PFSK-1 (cell line): ENCODE measurements at regions not wholly inside any gene's neighbourhood (a gene's known extent, or its start where the extent isn't known, plus 50 kb on each side); places are given as distances from the start of the nearest gene placed in this dataset.

ENCODE experiments used
- FOXP2 ChIP-seq: optimal IDR thresholded peaks from 2 replicates; pipeline ENCODE3; 2011; ENCODE audit warnings: borderline replicate concordance, control low read depth, inconsistent platforms; ENCODE audit not compliant: insufficient read depth; ENCODE audit errors: extremely low read length, extremely low read depth
- POLR2AphosphoS5 ChIP-seq: IDR thresholded peaks from 2 replicates; pipeline ENCODE4 v1.6.1; 2012; ENCODE audit warnings: low read depth, mild to moderate bottlenecking, control low read depth, low read length, moderate library complexity
- SIN3A ChIP-seq: IDR thresholded peaks from 2 replicates; pipeline ENCODE4 v1.6.1; 2012; ENCODE audit warnings: mild to moderate bottlenecking, low read length, moderate library complexity, borderline replicate concordance; ENCODE audit not compliant: insufficient read depth
- TAF1 ChIP-seq: IDR thresholded peaks from 2 replicates; pipeline ENCODE4 v1.6.1; 2012; ENCODE audit warnings: low read length, control low read depth, borderline replicate concordance; ENCODE audit not compliant: insufficient read depth
- TF ChIP-seq, protein P1 (sequence below), 2 experiments: IDR thresholded peaks; 2 replicates each; pipeline versions ENCODE4 v1.6.1 to v1.8.0; 2011 to 2012; ENCODE audit warnings: low read depth in 2 of 2, low read length in 2 of 2, control low read depth in 1 of 2, inconsistent platforms in 1 of 2, mild to moderate bottlenecking in 1 of 2, moderate library complexity in 1 of 2; ENCODE audit not compliant: insufficient read depth in 1 of 2

DNA sequence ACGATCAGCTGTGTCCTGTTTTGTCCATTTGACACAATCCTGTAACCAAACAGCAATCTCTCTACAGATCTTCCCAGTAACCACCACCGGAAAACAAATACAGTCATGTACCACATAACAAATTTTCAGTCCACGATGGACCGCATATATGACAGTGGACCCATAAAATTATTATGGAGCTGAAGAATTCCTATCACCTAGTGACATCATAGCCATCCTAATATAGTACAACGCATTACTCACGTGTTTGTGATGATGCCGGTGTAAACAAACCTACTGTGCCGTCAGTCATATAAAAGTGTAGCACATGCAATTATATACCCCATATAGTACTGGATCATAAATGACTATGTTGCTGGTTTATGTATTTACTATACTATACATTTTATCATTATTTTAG is 133.7 kb upstream of the EDNRA start:
- TF ChIP-seq TAF1 (no peak), FOXP2 (no peak), SIN3A (no peak), POLR2AphosphoS5 (no peak)
- TF ChIP-seq, protein P1, sequence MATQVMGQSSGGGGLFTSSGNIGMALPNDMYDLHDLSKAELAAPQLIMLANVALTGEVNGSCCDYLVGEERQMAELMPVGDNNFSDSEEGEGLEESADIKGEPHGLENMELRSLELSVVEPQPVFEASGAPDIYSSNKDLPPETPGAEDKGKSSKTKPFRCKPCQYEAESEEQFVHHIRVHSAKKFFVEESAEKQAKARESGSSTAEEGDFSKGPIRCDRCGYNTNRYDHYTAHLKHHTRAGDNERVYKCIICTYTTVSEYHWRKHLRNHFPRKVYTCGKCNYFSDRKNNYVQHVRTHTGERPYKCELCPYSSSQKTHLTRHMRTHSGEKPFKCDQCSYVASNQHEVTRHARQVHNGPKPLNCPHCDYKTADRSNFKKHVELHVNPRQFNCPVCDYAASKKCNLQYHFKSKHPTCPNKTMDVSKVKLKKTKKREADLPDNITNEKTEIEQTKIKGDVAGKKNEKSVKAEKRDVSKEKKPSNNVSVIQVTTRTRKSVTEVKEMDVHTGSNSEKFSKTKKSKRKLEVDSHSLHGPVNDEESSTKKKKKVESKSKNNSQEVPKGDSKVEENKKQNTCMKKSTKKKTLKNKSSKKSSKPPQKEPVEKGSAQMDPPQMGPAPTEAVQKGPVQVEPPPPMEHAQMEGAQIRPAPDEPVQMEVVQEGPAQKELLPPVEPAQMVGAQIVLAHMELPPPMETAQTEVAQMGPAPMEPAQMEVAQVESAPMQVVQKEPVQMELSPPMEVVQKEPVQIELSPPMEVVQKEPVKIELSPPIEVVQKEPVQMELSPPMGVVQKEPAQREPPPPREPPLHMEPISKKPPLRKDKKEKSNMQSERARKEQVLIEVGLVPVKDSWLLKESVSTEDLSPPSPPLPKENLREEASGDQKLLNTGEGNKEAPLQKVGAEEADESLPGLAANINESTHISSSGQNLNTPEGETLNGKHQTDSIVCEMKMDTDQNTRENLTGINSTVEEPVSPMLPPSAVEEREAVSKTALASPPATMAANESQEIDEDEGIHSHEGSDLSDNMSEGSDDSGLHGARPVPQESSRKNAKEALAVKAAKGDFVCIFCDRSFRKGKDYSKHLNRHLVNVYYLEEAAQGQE (IDR thresholded peaks at IDR 0.05; ENCODE audit: insufficient read depth in 1 of 2, low read depth in 2 of 2, low read length in 2 of 2), result no peak

DNA sequence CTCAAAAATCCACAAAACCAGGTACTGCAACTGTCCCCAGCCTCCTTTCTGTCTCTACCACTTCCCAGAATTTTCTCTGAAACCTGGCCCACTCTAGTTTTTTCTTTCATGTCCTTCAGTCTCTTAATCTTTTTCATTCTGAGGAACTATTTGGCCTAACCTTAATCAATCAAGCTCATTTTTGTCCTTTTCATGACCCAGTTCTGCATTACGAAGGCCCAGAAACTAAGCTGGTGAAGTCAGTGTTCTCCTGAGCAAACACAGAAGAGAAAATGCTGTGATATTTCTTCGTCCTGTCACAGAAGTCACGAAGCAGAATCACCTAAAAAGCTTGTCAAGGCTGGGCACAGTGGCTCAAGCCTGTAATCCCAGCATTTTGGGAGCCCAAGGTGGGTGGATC is 131.7 kb upstream of the EDNRA start:
- TF ChIP-seq TAF1 (no peak), FOXP2 (no peak), SIN3A (no peak), POLR2AphosphoS5 (no peak)
- TF ChIP-seq, protein P1 (IDR thresholded peaks at IDR 0.05; ENCODE audit: insufficient read depth in 1 of 2, low read depth in 2 of 2, low read length in 2 of 2), result no peak

DNA sequence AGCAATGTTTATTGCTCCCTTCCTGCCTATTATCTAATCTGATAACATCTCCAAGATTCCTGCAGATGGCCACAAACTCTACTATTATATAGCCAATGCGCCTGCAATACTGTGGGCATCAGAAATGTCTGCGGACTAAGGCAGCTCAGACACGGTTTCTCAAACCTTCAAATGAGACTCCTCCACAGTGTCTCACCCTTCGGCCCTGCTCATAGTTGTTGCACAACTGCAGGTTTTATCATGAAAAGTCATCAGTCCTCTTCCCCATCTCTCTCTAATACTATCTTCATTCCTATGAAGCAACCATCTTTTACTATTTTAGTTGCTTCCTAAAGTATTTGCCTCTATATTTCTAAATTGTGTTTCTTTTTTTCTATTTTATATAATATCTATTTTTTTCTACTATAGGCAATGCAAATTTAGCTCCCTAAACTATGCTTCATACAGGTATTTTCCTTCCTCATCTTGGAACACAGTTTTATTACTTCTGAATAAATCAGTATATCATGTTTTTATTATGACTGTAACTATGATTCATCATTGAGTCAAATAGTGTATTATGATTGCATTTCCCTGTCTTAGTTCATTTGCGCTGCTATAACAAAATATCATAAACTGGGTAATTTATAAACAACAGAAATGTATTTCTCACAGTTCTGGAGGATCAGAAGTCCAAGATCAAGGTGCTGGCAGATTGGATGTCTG is 129.7 kb upstream of the EDNRA start:
- TF ChIP-seq TAF1, result no peak
- TF ChIP-seq SIN3A, result no peak
- TF ChIP-seq FOXP2, result no peak
- TF ChIP-seq, protein P1 (IDR thresholded peaks at IDR 0.05; ENCODE audit: insufficient read depth in 1 of 2, low read depth in 2 of 2, low read length in 2 of 2), result no peak
- TF ChIP-seq POLR2AphosphoS5, result no peak

DNA sequence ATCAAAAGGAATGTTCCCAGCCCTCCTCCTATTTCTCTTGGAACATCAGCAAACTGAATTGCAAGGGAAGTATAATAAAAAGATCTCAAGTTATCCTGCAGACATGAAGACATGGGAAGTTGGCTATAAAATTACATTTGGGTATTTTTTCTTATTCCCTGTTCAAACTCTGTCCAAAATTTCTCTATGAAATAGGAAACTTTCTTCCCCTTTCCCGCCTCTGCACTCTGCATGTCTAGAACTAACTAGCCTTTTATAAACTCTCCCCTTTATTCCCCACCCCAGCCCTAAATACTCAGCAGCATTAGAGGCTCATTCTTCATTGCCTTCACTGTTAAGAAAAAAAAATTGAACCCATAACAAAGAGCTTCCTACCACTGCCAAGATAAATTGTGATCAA is 126.7 kb upstream of the EDNRA start:
- TF ChIP-seq, protein P1 (IDR thresholded peaks at IDR 0.05; ENCODE audit: insufficient read depth in 1 of 2, low read depth in 2 of 2, low read length in 2 of 2), result no peak
- TF ChIP-seq SIN3A (no peak), FOXP2 (no peak), TAF1 (no peak), POLR2AphosphoS5 (no peak)
